ENCODE measurements at regions not wholly inside any gene's neighbourhood (a gene's known extent, or its start where the extent isn't known, plus 50 kb on each side); places are given as distances from the start of the nearest gene placed in this dataset.
"Not testable (repeated sequence)": the region's sequence is repeated elsewhere in the genome, so short reads cannot be mapped to it uniquely, and the experiment has no call there.

GRCh38 chr9:89674667-89675057 lies 69.8 kb downstream of the GADD45G start:
- FAIRE-seq = no peak

GRCh38 chr9:89675058-89675742 lies 70.4 kb downstream of the GADD45G start:
- FAIRE-seq = no peak

GRCh38 chr9:89676281-89676680 lies 71.5 kb downstream of the GADD45G start:
- FAIRE-seq = no peak

- FAIRE-seq = no peak
Observed at GRCh38 chr9:89677702-89678395, 73.0 kb downstream of the GADD45G start.

- no peak for FAIRE-seq
Observed at GRCh38 chr9:89678396-89679015, 73.7 kb downstream of the GADD45G start.

- FAIRE-seq = no peak
Observed at GRCh38 chr9:89679016-89679415, 74.2 kb downstream of the GADD45G start.

- FAIRE-seq = no peak
Observed at GRCh38 chr9:89679581-89679980, 74.8 kb downstream of the GADD45G start.

GRCh38 chr9:89680547-89681467 lies 76.0 kb downstream of the GADD45G start:
- no peak for FAIRE-seq

GRCh38 chr9:89681468-89681859 lies 76.7 kb downstream of the GADD45G start:
- not testable (repeated sequence) for FAIRE-seq

- no peak for FAIRE-seq
Observed at GRCh38 chr9:89683626-89684025, 78.8 kb downstream of the GADD45G start.

- FAIRE-seq = no peak
Observed at GRCh38 chr9:89684218-89684617, 79.4 kb downstream of the GADD45G start.

- FAIRE-seq = no peak
Observed at GRCh38 chr9:89684912-89685636, 80.3 kb downstream of the GADD45G start.

GRCh38 chr9:89685698-89686097 lies 80.9 kb downstream of the GADD45G start:
- no peak for FAIRE-seq

GRCh38 chr9:89686126-89686525 lies 81.3 kb downstream of the GADD45G start:
- no peak for FAIRE-seq

GRCh38 chr9:89686621-89687020 lies 81.8 kb downstream of the GADD45G start:
- no peak for FAIRE-seq

GRCh38 chr9:89687188-89687587 lies 82.4 kb downstream of the GADD45G start:
- no peak for FAIRE-seq

GRCh38 chr9:89687848-89688247 lies 83.0 kb downstream of the GADD45G start:
- FAIRE-seq = no peak

- not testable (repeated sequence) for FAIRE-seq
Observed at GRCh38 chr9:89689321-89689720, 84.5 kb downstream of the GADD45G start.

GRCh38 chr9:89690334-89690912 lies 85.6 kb downstream of the GADD45G start:
- no peak for FAIRE-seq

- FAIRE-seq = no peak
Observed at GRCh38 chr9:89695441-89695891, 90.7 kb downstream of the GADD45G start.

- not testable (repeated sequence) for FAIRE-seq
Observed at GRCh38 chr9:89695979-89696378, 91.2 kb downstream of the GADD45G start.

GRCh38 chr9:89696780-89697179 lies 92.0 kb downstream of the GADD45G start:
- FAIRE-seq = no peak
